A549 (cell line): ENCODE measurements at regions not wholly inside any gene's neighbourhood (a gene's known extent, or its start where the extent isn't known, plus 50 kb on each side); places are given as distances from the start of the nearest gene placed in this dataset.

ENCODE experiments used
- ATAC-seq, 2 experiments: fragments of 200-7000 bp in 1 of 2; fragments of >200 bp in 1 of 2; cut with Nextera tagmentation in 1 of 2; cut with Tn5 transposase in 1 of 2; 3 replicates each; pipeline versions ENCODE4 v1.8.0 to v1.9.1; 2018 to 2020; ENCODE audit warnings: mild to moderate bottlenecking in 1 of 2, moderate library complexity in 1 of 2
- CTCF ChIA-PET: fragments of 300-600 bp; sonication (Branson Sonifier 250); formaldehyde crosslinking; extraction: SDS; loops from one replicate; lab custom pipeline; 2021; ENCODE audit warnings: antibody characterized with exemption, inconsistent platforms; lab: Yijun Ruan, JAX
- POLR2A ChIA-PET: fragments of 350-600 bp; formaldehyde crosslinking; extraction: SDS; loops from one replicate; lab custom pipeline; 2021; ENCODE audit warnings: antibody characterized with exemption, inconsistent platforms; lab: Yijun Ruan, JAX
- DNase-seq, 2 experiments: peaks; one replicate each; pipeline versions ENCODE4 v3.0.0 to v3.0.0-alpha.2; 2011 to 2016; ENCODE audit warnings: low read depth in 1 of 2, low spot score in 1 of 2
- FAIRE-seq: peaks from 2 replicates; lab custom pipeline; 2011; peaks lifted over from hg19 to GRCh38; lab: Jason Lieb, UNC
- H3K27ac ChIP-seq, 2 experiments: fragments of >200 bp; sonication (Bioruptor Twin); formaldehyde crosslinking; 3 replicates each; pipeline ENCODE4 v1.5.1; 2016 to 2017
- H3K4me1 ChIP-seq: fragments of >200 bp; sonication (Bioruptor Twin); formaldehyde crosslinking; 3 replicates; pipeline ENCODE4 v1.6.1; 2016
- H3K4me2 ChIP-seq: fragments of >200 bp; sonication (Bioruptor Twin); formaldehyde crosslinking; 3 replicates; pipeline ENCODE4 v1.6.1; 2016
- H3K4me3 ChIP-seq: fragments of >200 bp; sonication (Bioruptor Twin); formaldehyde crosslinking; 3 replicates; pipeline ENCODE4 v1.5.1; 2016
- H3K9me3 ChIP-seq: fragments of >200 bp; sonication (Bioruptor Twin); formaldehyde crosslinking; 3 replicates; pipeline ENCODE4 v1.6.1; 2016
- ATOH8 ChIP-seq: fragments of 250-450 bp; sonication (Bioruptor Pico); IDR thresholded peaks from 2 replicates; pipeline ENCODE4 v1.5.0; 2020; ENCODE audit warnings: low read depth, mild to moderate bottlenecking, moderate library complexity
- CBX2 ChIP-seq: fragments of 200-600 bp; sonication (generic); IDR thresholded peaks from 2 replicates; pipeline ENCODE4 v1.6.1; 2016; ENCODE audit warnings: low read depth, mild to moderate bottlenecking, borderline replicate concordance
- CBX8 ChIP-seq: fragments of 200-600 bp; sonication (generic); IDR thresholded peaks from 2 replicates; pipeline ENCODE4 v1.6.1; 2016
- CHD4 ChIP-seq: fragments of 200-600 bp; sonication (generic); IDR thresholded peaks from 2 replicates; pipeline ENCODE4 v1.6.1; 2016; ENCODE audit warnings: antibody characterized with exemption, mild to moderate bottlenecking, borderline replicate concordance
- CTCF ChIP-seq: fragments of >200 bp; sonication (Bioruptor Twin); formaldehyde crosslinking; IDR thresholded peaks from 3 replicates; pipeline ENCODE4 v1.5.1; 2016
- E2F6 ChIP-seq: IDR thresholded peaks from 2 replicates; pipeline ENCODE4 v1.6.1; 2012; ENCODE audit warnings: low read depth, borderline replicate concordance
- EHF ChIP-seq: fragments of 250-450 bp; sonication (Bioruptor Pico); IDR thresholded peaks from 2 replicates; pipeline ENCODE4 v1.5.0; 2020; ENCODE audit warnings: mild to moderate bottlenecking
- EHMT2 ChIP-seq: fragments of 200-600 bp; sonication (generic); IDR thresholded peaks from 2 replicates; pipeline ENCODE4 v1.6.1; 2016; ENCODE audit warnings: antibody characterized with exemption, low read depth, mild to moderate bottlenecking, moderate library complexity
- EP300 ChIP-seq, 2 experiments: fragments of >200 bp; sonication (Bioruptor Twin); formaldehyde crosslinking; IDR thresholded peaks; 2 replicates in 1 of 2; 3 replicates in 1 of 2; pipeline ENCODE4 v1.6.1; 2016 to 2017
- FOSB ChIP-seq: fragments of 250-450 bp; sonication (Bioruptor Pico); IDR thresholded peaks from 2 replicates; pipeline ENCODE4 v1.5.0; 2020; ENCODE audit warnings: mild to moderate bottlenecking, moderate library complexity
- HES2 ChIP-seq: fragments of >200 bp; sonication (Bioruptor Twin); formaldehyde crosslinking; IDR thresholded peaks from 2 replicates; pipeline ENCODE4 v1.6.1; 2016
- HEYL ChIP-seq: fragments of 250-450 bp; sonication (Bioruptor Pico); IDR thresholded peaks from 2 replicates; pipeline ENCODE4 v1.8.0; 2021; ENCODE audit warnings: mild to moderate bottlenecking, moderate library complexity
- MAZ ChIP-seq: fragments of 150-350 bp; IDR thresholded peaks from 2 replicates; pipeline ENCODE4 v1.6.1; 2014; ENCODE audit warnings: antibody characterized with exemption, low read depth, low read length, borderline replicate concordance
- MYC ChIP-seq: IDR thresholded peaks from 2 replicates; pipeline ENCODE4 v1.6.1; 2012; ENCODE audit warnings: mild to moderate bottlenecking, inconsistent platforms, low read length, improper control_type of control experiment, borderline replicate concordance
- RAD21 ChIP-seq, 2 experiments: fragments of >200 bp in 1 of 2; sonication (Bioruptor Twin) in 1 of 2; formaldehyde crosslinking in 1 of 2; IDR thresholded peaks in 1 of 2; conservative IDR thresholded peaks in 1 of 2; 2 replicates in 1 of 2; 3 replicates in 1 of 2; pipeline ENCODE4 v1.6.1; 2012 to 2018; ENCODE audit warnings: inconsistent platforms in 1 of 2
- REST ChIP-seq: fragments of 200-600 bp; sonication (generic); IDR thresholded peaks from 2 replicates; pipeline ENCODE4 v1.6.1; 2016; ENCODE audit warnings: antibody characterized with exemption, mild to moderate bottlenecking, moderate library complexity
- RNF2 ChIP-seq: fragments of 200-600 bp; sonication (generic); IDR thresholded peaks from 2 replicates; pipeline ENCODE4 v1.6.1; 2016; ENCODE audit warnings: low read depth, mild to moderate bottlenecking, antibody characterized with exemption, moderate library complexity, borderline replicate concordance
- ZC3H11A ChIP-seq: fragments of 450-650 bp; IDR thresholded peaks from 2 replicates; pipeline ENCODE4 v1.6.1; 2014; ENCODE audit warnings: antibody characterized with exemption, mild to moderate bottlenecking
- ZFP36 ChIP-seq: fragments of 450-650 bp; IDR thresholded peaks from 2 replicates; pipeline ENCODE4 v1.6.1; 2014; ENCODE audit warnings: borderline replicate concordance; ENCODE audit not compliant: partially characterized antibody
- ZNF302 ChIP-seq: fragments of 250-450 bp; sonication (Bioruptor Pico); IDR thresholded peaks from 2 replicates; pipeline ENCODE4 v1.9.0; 2021; ENCODE audit warnings: inconsistent platforms, mild to moderate bottlenecking, moderate library complexity
- ZSCAN20 ChIP-seq: fragments of 250-450 bp; sonication (Bioruptor Pico); IDR thresholded peaks from 2 replicates; pipeline ENCODE4 v1.8.0; 2022; ENCODE audit warnings: mild to moderate bottlenecking, moderate library complexity
- WGBS: methylation state at CpG from one replicate; pipeline ENCODE4 v1.1.6; 2017; ENCODE audit errors: missing lambda C conversion rate; 5-methylcytosine and 5-hydroxymethylcytosine counted together

GRCh38 chr14:98593361-98593761, 678.6 kb downstream of the BCL11B start (continued):
- TF ChIP-seq CTCF (no peak), HES2 (no peak), RNF2 (no peak)

- WGBS: 31% methylated on average over 5 of the region's 5 CpGs
- Histone ChIP-seq H3K4me2 (no peak overlapping the region), H3K4me3 (no peak overlapping the region), H3K9me3 (no peaks in the 10 kb centered on the region), H3K27ac (no peak overlapping the region), H3K4me1 (no peaks in the 10 kb centered on the region)
- no peak for TF ChIP-seq EHF (CRISPR knock-in tag)
- no peak for TF ChIP-seq MYC
- no peak for TF ChIP-seq EHMT2
- no peak for TF ChIP-seq ATOH8 (CRISPR knock-in tag)
- no peak for TF ChIP-seq CBX2
- TF ChIP-seq E2F6: no peak
- no peak for TF ChIP-seq RAD21 (conservative IDR thresholded peaks at IDR 0.05 in 1 of 2, IDR thresholded peaks at IDR 0.05 in 1 of 2)
- no peak for TF ChIP-seq MAZ
- no peak for TF ChIP-seq FOSB (CRISPR knock-in tag)
- TF ChIP-seq ZNF302 (CRISPR knock-in tag): no peak
- no peak for TF ChIP-seq EP300 (IDR thresholded peaks at IDR 0.05)
- TF ChIP-seq ZFP36: no peak
- no peak for TF ChIP-seq HEYL (CRISPR knock-in tag)
- no peak for TF ChIP-seq CBX8
- no peak for TF ChIP-seq CHD4
- no peak for TF ChIP-seq ZC3H11A
- no peak for TF ChIP-seq REST
- TF ChIP-seq ZSCAN20 (CRISPR knock-in tag): no peak
- ATAC-seq (no peak), FAIRE-seq (no peak), DNase-seq (no peak)
- CTCF ChIA-PET: no interaction called here
- POLR2A ChIA-PET: no interaction called here
Observed at GRCh38 chr14:98594156-98594555, 677.8 kb downstream of the BCL11B start.
